ENCODE measurements at regions not wholly inside any gene's neighbourhood (a gene's known extent, or its start where the extent isn't known, plus 50 kb on each side); places are given as distances from the start of the nearest gene placed in this dataset.
"Not testable (repeated sequence)": the region's sequence is repeated elsewhere in the genome, so short reads cannot be mapped to it uniquely, and the experiment has no call there.

DNA sequence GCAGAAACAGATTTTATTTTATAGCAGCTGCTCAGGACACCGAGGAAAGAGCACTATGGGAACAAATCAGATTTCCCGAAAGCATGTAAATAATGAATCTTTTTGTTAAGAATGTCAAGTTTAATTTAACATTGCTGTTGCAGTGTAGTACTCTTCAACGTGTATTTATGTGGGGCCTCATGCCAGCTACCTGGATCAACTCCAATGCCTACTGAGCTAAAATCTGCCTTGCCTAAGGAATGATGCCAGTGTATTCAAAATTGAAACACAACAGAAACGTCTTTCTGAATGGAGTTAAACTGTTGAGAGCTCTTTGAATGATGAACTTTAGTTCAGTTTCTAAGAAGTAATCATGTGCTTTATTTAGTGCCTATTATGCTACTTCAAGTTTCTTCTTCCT lies 1379.8 kb upstream of the ATXN8OS start:
- no peaks in the 10 kb centered on the region for H3K27me3 Mint-ChIP-seq
- no peak for ATAC-seq (replicated peaks; ENCODE audit: extremely low read depth, poor library complexity, severe bottlenecking)
- DNase-seq (ENCODE audit: low spot score in 2 of 2) = no peak
- H3K4me3 Mint-ChIP-seq = no peak overlapping the region
- H3K9me3 Mint-ChIP-seq = peaks cover 11% of the 10 kb centered on the region
- no peaks in the 10 kb centered on the region for H3K36me3 Mint-ChIP-seq (ENCODE audit: insufficient read depth)
- H3K27ac Mint-ChIP-seq (ENCODE audit: low read depth) = no peak overlapping the region
- H3K4me1 Mint-ChIP-seq = no peaks in the 10 kb centered on the region

- peaks cover 12% of the 10 kb centered on the region for H3K9me3 Mint-ChIP-seq
- H3K27me3 Mint-ChIP-seq = no peaks in the 10 kb centered on the region
- DNase-seq (ENCODE audit: low spot score in 2 of 2) (no peak), ATAC-seq (replicated peaks; ENCODE audit: extremely low read depth, poor library complexity, severe bottlenecking) (no peak)
- no peaks in the 10 kb centered on the region for H3K36me3 Mint-ChIP-seq (ENCODE audit: insufficient read depth)
- H3K27ac Mint-ChIP-seq (ENCODE audit: low read depth) = no peak overlapping the region
- H3K4me3 Mint-ChIP-seq = no peak overlapping the region
- H3K4me1 Mint-ChIP-seq = no peaks in the 10 kb centered on the region
These were observed 1380.5 kb upstream of the ATXN8OS start for GRCh38 chr13:68727165-68727564.

- Mint-ChIP-seq H3K27me3 (no peaks in the 10 kb centered on the region), H3K4me1 (no peaks in the 10 kb centered on the region), H3K36me3 (ENCODE audit: insufficient read depth) (no peaks in the 10 kb centered on the region), H3K4me3 (no peak overlapping the region), H3K9me3 (peaks cover 17% of the 10 kb centered on the region), H3K27ac (ENCODE audit: low read depth) (no peak overlapping the region)
- ATAC-seq (replicated peaks; ENCODE audit: extremely low read depth, poor library complexity, severe bottlenecking) (no peak), DNase-seq (ENCODE audit: low spot score in 2 of 2) (no peak)
These were observed 1387.8 kb upstream of the ATXN8OS start for GRCh38 chr13:68719815-68720214.

DNA sequence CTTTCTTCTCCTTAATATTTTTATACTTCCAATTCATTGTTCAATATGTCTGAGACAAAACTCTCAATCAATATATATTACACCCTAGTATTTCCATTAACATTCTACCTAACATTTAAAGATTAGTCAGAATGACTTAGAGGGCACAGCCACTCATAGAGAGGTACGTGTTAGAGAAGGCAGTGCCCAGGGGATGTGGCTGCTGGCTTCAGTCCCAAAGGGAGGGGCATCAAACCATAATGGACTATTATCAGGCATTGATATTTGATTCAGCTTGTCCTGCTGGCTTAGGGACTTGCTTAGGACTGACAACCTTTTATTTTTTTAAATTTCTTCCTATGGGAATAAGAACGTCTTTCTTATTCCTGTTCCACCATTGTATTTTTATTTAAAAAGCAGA lies 1392.0 kb upstream of the ATXN8OS start:
- no peak overlapping the region for H3K4me3 Mint-ChIP-seq

GRCh38 chr13:68714292-68714691 lies 1393.3 kb upstream of the ATXN8OS start:
- Mint-ChIP-seq H3K36me3 (ENCODE audit: insufficient read depth) (no peaks in the 10 kb centered on the region), H3K27me3 (no peaks in the 10 kb centered on the region), H3K27ac (ENCODE audit: low read depth) (no peak overlapping the region), H3K4me3 (no peak overlapping the region), H3K9me3 (peaks cover 16% of the 10 kb centered on the region), H3K4me1 (no peaks in the 10 kb centered on the region)
- no peak for ATAC-seq (replicated peaks; ENCODE audit: extremely low read depth, poor library complexity, severe bottlenecking)
- DNase-seq (ENCODE audit: low spot score in 2 of 2) = no peak

More for the DNA sequence above, 1392.0 kb upstream of the ATXN8OS start:
- DNase-seq (ENCODE audit: low spot score in 2 of 2) = no peak
- H3K36me3 Mint-ChIP-seq (ENCODE audit: insufficient read depth) = no peaks in the 10 kb centered on the region
- H3K9me3 Mint-ChIP-seq = peaks cover 22% of the 10 kb centered on the region
- ATAC-seq (replicated peaks; ENCODE audit: extremely low read depth, poor library complexity, severe bottlenecking) = no peak
- H3K4me1 Mint-ChIP-seq = no peaks in the 10 kb centered on the region
- H3K27ac Mint-ChIP-seq (ENCODE audit: low read depth) = no peak overlapping the region
- H3K27me3 Mint-ChIP-seq = no peaks in the 10 kb centered on the region

GRCh38 chr13:68713394-68713793 lies 1394.2 kb upstream of the ATXN8OS start:
- H3K27me3 Mint-ChIP-seq = no peaks in the 10 kb centered on the region
- H3K4me3 Mint-ChIP-seq = no peak overlapping the region
- no peaks in the 10 kb centered on the region for H3K4me1 Mint-ChIP-seq
- DNase-seq (ENCODE audit: low spot score in 2 of 2) = no peak
- no peak overlapping the region for H3K27ac Mint-ChIP-seq (ENCODE audit: low read depth)
- H3K9me3 Mint-ChIP-seq = peaks cover 17% of the 10 kb centered on the region
- no peaks in the 10 kb centered on the region for H3K36me3 Mint-ChIP-seq (ENCODE audit: insufficient read depth)
- no peak for ATAC-seq (replicated peaks; ENCODE audit: extremely low read depth, poor library complexity, severe bottlenecking)

DNA sequence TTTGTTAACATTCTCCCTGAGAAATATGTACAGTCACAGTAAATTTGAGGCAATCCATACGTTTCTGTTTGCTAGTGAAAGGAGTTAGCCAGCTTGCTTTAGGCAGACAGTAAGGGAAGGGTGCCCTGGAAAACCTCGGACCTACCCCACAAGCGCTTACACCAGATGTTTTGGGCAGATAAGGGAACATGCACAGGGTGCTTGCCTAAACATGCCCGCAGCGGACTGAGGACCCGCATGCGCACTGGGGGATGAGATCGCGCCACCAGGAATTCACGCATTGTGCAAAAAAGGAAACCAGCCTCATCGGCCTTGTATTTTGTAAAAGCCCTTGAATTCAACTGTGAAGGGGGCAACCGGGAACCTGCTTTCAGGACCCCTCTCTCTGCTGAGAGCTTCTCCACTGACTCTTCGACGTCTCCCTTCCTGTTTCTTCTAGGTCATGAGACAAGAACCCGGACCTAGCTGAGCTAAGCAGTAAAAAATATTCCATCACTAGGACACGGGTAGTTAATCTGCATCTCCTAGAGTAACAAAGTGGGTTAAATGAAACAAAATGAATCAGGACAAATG lies 1399.2 kb upstream of the ATXN8OS start:
- Mint-ChIP-seq H3K27me3 (no peaks in the 10 kb centered on the region), H3K27ac (ENCODE audit: low read depth) (no peak overlapping the region), H3K4me3 (no peak overlapping the region), H3K36me3 (ENCODE audit: insufficient read depth) (no peaks in the 10 kb centered on the region), H3K9me3 (peaks cover 22% of the 10 kb centered on the region), H3K4me1 (no peaks in the 10 kb centered on the region)
- ATAC-seq (replicated peaks; ENCODE audit: extremely low read depth, poor library complexity, severe bottlenecking) (no peak), DNase-seq (ENCODE audit: low spot score in 2 of 2) (no peak)

- DNase-seq (ENCODE audit: low spot score in 2 of 2); H3K36me3 Mint-ChIP-seq (ENCODE audit: insufficient read depth); H3K4me3 Mint-ChIP-seq; H3K27me3 Mint-ChIP-seq; ATAC-seq (replicated peaks; ENCODE audit: extremely low read depth, poor library complexity, severe bottlenecking); H3K27ac Mint-ChIP-seq (ENCODE audit: low read depth); H3K4me1 Mint-ChIP-seq: not testable (repeated sequence)
- H3K9me3 Mint-ChIP-seq = peaks cover 13% of the 10 kb centered on the region
These were observed 1401.6 kb upstream of the ATXN8OS start for GRCh38 chr13:68706044-68706443.

GRCh38 chr13:68697551-68697950 lies 1410.1 kb upstream of the ATXN8OS start:
- no peak overlapping the region for H3K4me3 Mint-ChIP-seq
- ATAC-seq (replicated peaks; ENCODE audit: extremely low read depth, poor library complexity, severe bottlenecking) = no peak

GRCh38 chr13:68696907-68697306 lies 1410.7 kb upstream of the ATXN8OS start:
- ATAC-seq (replicated peaks; ENCODE audit: extremely low read depth, poor library complexity, severe bottlenecking) (no peak), DNase-seq (ENCODE audit: low spot score in 2 of 2) (no peak)
- Mint-ChIP-seq H3K27me3 (no peaks in the 10 kb centered on the region), H3K36me3 (ENCODE audit: insufficient read depth) (peaks cover 2% of the 10 kb centered on the region), H3K4me1 (no peaks in the 10 kb centered on the region), H3K27ac (ENCODE audit: low read depth) (no peak overlapping the region), H3K4me3 (no peak overlapping the region), H3K9me3 (peaks cover 5% of the 10 kb centered on the region)

More at GRCh38 chr13:68697551-68697950, 1410.1 kb upstream of the ATXN8OS start:
- Mint-ChIP-seq H3K4me1 (no peaks in the 10 kb centered on the region), H3K27ac (ENCODE audit: low read depth) (no peak overlapping the region), H3K27me3 (no peaks in the 10 kb centered on the region), H3K9me3 (peaks cover 5% of the 10 kb centered on the region), H3K36me3 (ENCODE audit: insufficient read depth) (peaks cover 2% of the 10 kb centered on the region)
- no peak for DNase-seq (ENCODE audit: low spot score in 2 of 2)

- Mint-ChIP-seq H3K27me3 (no peaks in the 10 kb centered on the region), H3K4me1 (no peaks in the 10 kb centered on the region), H3K27ac (ENCODE audit: low read depth) (no peak overlapping the region), H3K36me3 (ENCODE audit: insufficient read depth) (no peaks in the 10 kb centered on the region), H3K4me3 (no peak overlapping the region), H3K9me3 (peaks cover 10% of the 10 kb centered on the region)
- ATAC-seq (replicated peaks; ENCODE audit: extremely low read depth, poor library complexity, severe bottlenecking) (no peak), DNase-seq (ENCODE audit: low spot score in 2 of 2) (no peak)
These were observed 1415.6 kb upstream of the ATXN8OS start for GRCh38 chr13:68692049-68692448.

DNA sequence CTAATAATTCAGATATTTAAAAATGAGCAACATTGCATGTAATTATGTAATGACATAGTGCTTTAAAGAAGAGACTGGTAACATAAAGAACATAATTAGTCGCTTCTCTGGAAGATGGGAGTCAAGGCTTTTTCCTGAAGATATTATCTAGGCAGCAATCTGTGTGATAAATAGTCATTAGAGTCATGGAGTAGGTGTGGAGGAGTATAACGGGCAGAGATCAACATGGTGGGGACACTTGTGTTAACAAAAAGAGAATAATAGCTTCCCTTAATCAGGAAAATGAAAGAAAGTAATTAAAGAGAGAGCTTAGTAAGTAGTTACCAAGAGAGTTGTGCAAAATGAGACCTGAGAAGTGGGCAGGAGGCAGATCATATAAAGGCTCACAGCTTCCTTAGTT lies 1417.1 kb upstream of the ATXN8OS start:
- no peak overlapping the region for H3K27ac Mint-ChIP-seq (ENCODE audit: low read depth)
- no peaks in the 10 kb centered on the region for H3K4me1 Mint-ChIP-seq
- ATAC-seq (replicated peaks; ENCODE audit: extremely low read depth, poor library complexity, severe bottlenecking) (no peak), DNase-seq (ENCODE audit: low spot score in 2 of 2) (no peak)
- H3K27me3 Mint-ChIP-seq = no peaks in the 10 kb centered on the region
- peaks cover 9% of the 10 kb centered on the region for H3K9me3 Mint-ChIP-seq
- no peak overlapping the region for H3K4me3 Mint-ChIP-seq
- no peaks in the 10 kb centered on the region for H3K36me3 Mint-ChIP-seq (ENCODE audit: insufficient read depth)

- Mint-ChIP-seq H3K36me3 (ENCODE audit: insufficient read depth) (no peaks in the 10 kb centered on the region), H3K9me3 (peaks cover 16% of the 10 kb centered on the region), H3K27ac (ENCODE audit: low read depth) (no peak overlapping the region), H3K4me1 (no peaks in the 10 kb centered on the region), H3K4me3 (no peak overlapping the region), H3K27me3 (no peaks in the 10 kb centered on the region)
- no peak for ATAC-seq (replicated peaks; ENCODE audit: extremely low read depth, poor library complexity, severe bottlenecking)
- no peak for DNase-seq (ENCODE audit: low spot score in 2 of 2)
These were observed 1431.0 kb upstream of the ATXN8OS start for GRCh38 chr13:68676513-68677115.
